HCT116 (cell line): ENCODE measurements at regions not wholly inside any gene's neighbourhood (a gene's known extent, or its start where the extent isn't known, plus 50 kb on each side); places are given as distances from the start of the nearest gene placed in this dataset.
A peak's percentile ranks its signal among the peaks of the same experiment; 100 is the strongest.

Experiments used
- ATAC-seq: fragments of 200-7000 bp; cut with Tn5 transposase; 2 replicates; pipeline ENCODE4 v1.9.1; 2020; ENCODE audit warnings: mild to moderate bottlenecking, moderate library complexity
- BruUV-seq: library from RNA; stranded (reverse); fragments of 400-500 nt; replicated peaks from 2 replicates; lab custom pipeline; 2021; lab: Mats Ljungman, UMichigan
- CTCF ChIA-PET: fragments of 300-600 bp; sonication (Branson Sonifier 250); formaldehyde crosslinking; loops from one replicate; lab custom pipeline; 2021; ENCODE audit warnings: antibody characterized with exemption; lab: Charles Lee
- POLR2A ChIA-PET: fragments of 300-600, 350-600 bp; sonication (Branson Sonifier 250); formaldehyde crosslinking; loops from one replicate; lab custom pipeline; 2021; ENCODE audit warnings: antibody characterized with exemption; lab: Charles Lee
- RAD21 ChIA-PET, 2 experiments: fragments of 300-600 bp; sonication (Branson Sonifier 250); formaldehyde crosslinking; loops; one replicate each; lab custom pipeline; 2023; ENCODE audit warnings: low total read pairs in 2 of 2; ENCODE audit not compliant: uncharacterized antibody in 2 of 2, unreplicated experiment in 2 of 2, low non-redundant PET in 1 of 2; lab: Charles Lee
- DNase-seq: peaks from one replicate; pipeline ENCODE4 v3.0.0-alpha.2; 2010; ENCODE audit warnings: low read depth, low spot score
- H2AFZ ChIP-seq: fragments of 200-600 bp; shearing (Covaris generic), sonication (generic); 2 replicates; pipeline ENCODE4 v1.6.1; 2017; ENCODE audit warnings: low read depth, mixed run types, mixed read lengths, antibody characterized with exemption, low read length; ENCODE audit not compliant: poor library complexity, severe bottlenecking
- H3K27ac ChIP-seq: 2 replicates; pipeline ENCODE4 v1.5.1; 2012; ENCODE audit warnings: low read depth, low read length
- H3K27me3 ChIP-seq: fragments of 200-600 bp; sonication (generic); 2 replicates; pipeline ENCODE4 v1.6.1; 2016; ENCODE audit warnings: mixed run types, low read length, mixed read lengths; ENCODE audit not compliant: insufficient read depth
- H3K36me3 ChIP-seq, 2 experiments: fragments of 200-500 bp in 1 of 2; fragments of 200-600 bp in 1 of 2; sonication (Bioruptor generic) in 1 of 2; sonication (generic) in 1 of 2; 2 replicates each; pipeline versions ENCODE4 v1.5.1 to v1.6.1; 2014 to 2016; ENCODE audit warnings: low read length in 2 of 2, inconsistent platforms in 1 of 2, mixed read lengths in 1 of 2, mixed run types in 1 of 2; ENCODE audit not compliant: insufficient read depth in 2 of 2, control insufficient read depth in 1 of 2
- H3K4me1 ChIP-seq, 2 experiments: fragments of 200-600 bp in 1 of 2; sonication (generic) in 1 of 2; 2 replicates each; pipeline versions ENCODE4 v1.5.1 to v1.6.1; 2012 to 2017; ENCODE audit warnings: low read length in 2 of 2, inconsistent platforms in 1 of 2, mild to moderate bottlenecking in 1 of 2, mixed read lengths in 1 of 2, mixed run types in 1 of 2, moderate library complexity in 1 of 2; ENCODE audit not compliant: insufficient read depth in 2 of 2, control insufficient read depth in 1 of 2
- H3K4me2 ChIP-seq: fragments of 200-600 bp; sonication (generic); 2 replicates; pipeline ENCODE4 v1.6.1; 2017; ENCODE audit warnings: mixed run types, low read length, mixed read lengths
- H3K4me3 ChIP-seq, 2 experiments: fragments of 200-600 bp in 1 of 2; sonication (generic) in 1 of 2; replicated peaks in 1 of 2; 2 replicates each; pipeline ENCODE4 v1.5.1; 2011 to 2016; ENCODE audit warnings: low read length in 2 of 2, control low read depth in 1 of 2, low read depth in 1 of 2, mild to moderate bottlenecking in 1 of 2, mixed read lengths in 1 of 2, mixed run types in 1 of 2
- H3K79me2 ChIP-seq: fragments of 200-600 bp; sonication (generic); 2 replicates; pipeline ENCODE4 v1.6.1; 2017; ENCODE audit warnings: mild to moderate bottlenecking, mixed run types, low read length, moderate library complexity, mixed read lengths; ENCODE audit not compliant: insufficient read depth
- H3K9ac ChIP-seq: fragments of 200-600 bp; sonication (generic); 2 replicates; pipeline ENCODE4 v1.6.1; 2016; ENCODE audit warnings: low read length, mixed read lengths
- H3K9me2 ChIP-seq: fragments of 200-600 bp; sonication (generic), shearing (Covaris generic); 2 replicates; pipeline ENCODE4 v1.6.1; 2017; ENCODE audit warnings: mixed run types, mild to moderate bottlenecking, moderate library complexity; ENCODE audit not compliant: insufficient read depth
- H3K9me3 ChIP-seq, 2 experiments: fragments of 200-500 bp in 1 of 2; fragments of 200-600 bp in 1 of 2; sonication (Bioruptor generic) in 1 of 2; sonication (generic) in 1 of 2; 2 replicates each; pipeline ENCODE4 v1.6.1; 2014 to 2017; ENCODE audit warnings: low read length in 2 of 2, mixed read lengths in 2 of 2, inconsistent platforms in 1 of 2, low read depth in 1 of 2, mild to moderate bottlenecking in 1 of 2, mixed run types in 1 of 2, moderate library complexity in 1 of 2; ENCODE audit not compliant: control insufficient read depth in 1 of 2, insufficient read depth in 1 of 2
- H4K20me1 ChIP-seq: fragments of 200-600 bp; sonication (generic), shearing (Covaris generic); 2 replicates; pipeline ENCODE4 v1.6.1; 2017; ENCODE audit warnings: mixed run types, mild to moderate bottlenecking, moderate library complexity; ENCODE audit not compliant: insufficient read depth
- CEBPB ChIP-seq: IDR thresholded peaks from 2 replicates; pipeline ENCODE4 v1.6.1; 2012; ENCODE audit warnings: low read depth
- ELF1 ChIP-seq: IDR thresholded peaks from 2 replicates; pipeline ENCODE4 v1.6.1; 2012; ENCODE audit warnings: low read depth, borderline replicate concordance
- JUND ChIP-seq: IDR thresholded peaks from 2 replicates; pipeline ENCODE4 v1.6.1; 2012
- POLR2A ChIP-seq: IDR thresholded peaks from 2 replicates; pipeline ENCODE4 v1.7.0; 2011; ENCODE audit warnings: borderline replicate concordance; ENCODE audit not compliant: insufficient read depth, insufficient read length; ENCODE audit errors: extremely low read depth
- TCF7L2 ChIP-seq: IDR thresholded peaks from 2 replicates; pipeline ENCODE4 v1.7.0; 2011; ENCODE audit warnings: borderline replicate concordance, inconsistent platforms; ENCODE audit not compliant: insufficient read depth, insufficient read length; ENCODE audit errors: extremely low read depth
- YY1 ChIP-seq: IDR thresholded peaks from 2 replicates; pipeline ENCODE4 v1.6.1; 2011; ENCODE audit warnings: low read length, low read depth, moderate library complexity, mild to moderate bottlenecking; ENCODE audit not compliant: insufficient replicate concordance; ENCODE audit errors: extremely low read depth
- ZFX ChIP-seq: fragments of 450-650 bp; IDR thresholded peaks from 2 replicates; pipeline ENCODE4 v1.6.1; 2017
- intact Hi-C: fragments of 100-400 bp; cut with micrococcal nuclease; formaldehyde crosslinking; loops from 2 replicates; pipeline ENCODE4 v1.10.0; 2022
- TF ChIP-seq, protein P1 (sequence below), 3 experiments: fragments of 200-600 bp in 1 of 3; sonication (generic) in 1 of 3; IDR thresholded peaks in 2 of 3; conservative IDR thresholded peaks in 1 of 3; 2 replicates each; pipeline ENCODE4 v1.5.1; 2012 to 2017; ENCODE audit warnings: low read depth in 2 of 3, low read length in 2 of 3, antibody characterized with exemption in 1 of 3, borderline replicate concordance in 1 of 3, control low read depth in 1 of 3, mild to moderate bottlenecking in 1 of 3, mixed read lengths in 1 of 3, mixed run types in 1 of 3, moderate library complexity in 1 of 3; ENCODE audit not compliant: insufficient read depth in 1 of 3
- TF ChIP-seq, protein P2 (sequence below): IDR thresholded peaks from 2 replicates; pipeline ENCODE4 v1.6.1; 2012

DNA sequence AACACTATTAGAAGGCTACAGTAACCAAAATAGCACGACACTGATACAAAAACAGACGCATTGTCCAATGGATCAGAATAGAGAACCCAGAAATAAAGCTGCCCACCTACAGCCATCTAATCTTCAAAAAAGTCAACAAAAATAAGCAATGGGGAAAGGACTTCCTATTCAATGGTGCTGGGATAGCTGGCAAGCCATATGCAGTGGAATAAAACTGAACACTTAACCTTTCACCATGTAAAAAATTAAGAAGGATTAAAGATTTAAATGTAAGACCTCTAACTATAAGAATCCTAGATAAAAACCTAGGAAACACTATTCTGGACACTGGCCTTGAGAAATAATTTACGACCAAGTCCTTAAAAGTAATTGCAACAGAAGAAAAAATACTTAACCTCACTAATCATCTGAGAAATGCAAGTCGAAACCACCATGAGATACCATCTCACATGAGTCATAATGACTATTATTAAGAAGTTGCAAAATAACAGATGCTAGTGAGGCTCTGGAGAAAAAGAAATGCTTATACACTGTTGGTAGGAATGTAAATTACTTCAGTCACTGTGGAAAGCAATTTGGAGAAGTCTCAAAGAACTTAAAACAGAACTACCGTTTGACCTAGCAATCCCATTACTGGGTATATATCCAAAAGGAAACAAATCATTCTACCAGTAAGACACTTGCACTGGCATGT lies 203.3 kb upstream of the CDH9 start:
- POLR2A ChIA-PET, result no interaction called here
- H3K4me1 ChIP-seq, result no peaks in the 10 kb centered on the region
- RAD21 ChIA-PET, result no interaction called here
- H3K36me3 ChIP-seq, result no peaks in the 10 kb centered on the region
- intact Hi-C loops, result no loop called here
- H3K9me2 ChIP-seq, result no peaks in the 10 kb centered on the region
- ATAC-seq (no peak), DNase-seq (no peak)
- H3K9ac ChIP-seq, result no peak overlapping the region
- CTCF ChIA-PET, result no interaction called here
- BruUV-seq, result no TSS peak
- peaks cover 8% of the 10 kb centered on the region in 2 experiments; a peak in 2 of 4 replicates for H3K9me3 ChIP-seq
- no peaks in the 10 kb centered on the region for H3K79me2 ChIP-seq
- no peak overlapping the region for H2AFZ ChIP-seq
- TF ChIP-seq JUND (no peak), YY1 (no peak), TCF7L2 (peak; percentile 13)
- TF ChIP-seq, protein P1, sequence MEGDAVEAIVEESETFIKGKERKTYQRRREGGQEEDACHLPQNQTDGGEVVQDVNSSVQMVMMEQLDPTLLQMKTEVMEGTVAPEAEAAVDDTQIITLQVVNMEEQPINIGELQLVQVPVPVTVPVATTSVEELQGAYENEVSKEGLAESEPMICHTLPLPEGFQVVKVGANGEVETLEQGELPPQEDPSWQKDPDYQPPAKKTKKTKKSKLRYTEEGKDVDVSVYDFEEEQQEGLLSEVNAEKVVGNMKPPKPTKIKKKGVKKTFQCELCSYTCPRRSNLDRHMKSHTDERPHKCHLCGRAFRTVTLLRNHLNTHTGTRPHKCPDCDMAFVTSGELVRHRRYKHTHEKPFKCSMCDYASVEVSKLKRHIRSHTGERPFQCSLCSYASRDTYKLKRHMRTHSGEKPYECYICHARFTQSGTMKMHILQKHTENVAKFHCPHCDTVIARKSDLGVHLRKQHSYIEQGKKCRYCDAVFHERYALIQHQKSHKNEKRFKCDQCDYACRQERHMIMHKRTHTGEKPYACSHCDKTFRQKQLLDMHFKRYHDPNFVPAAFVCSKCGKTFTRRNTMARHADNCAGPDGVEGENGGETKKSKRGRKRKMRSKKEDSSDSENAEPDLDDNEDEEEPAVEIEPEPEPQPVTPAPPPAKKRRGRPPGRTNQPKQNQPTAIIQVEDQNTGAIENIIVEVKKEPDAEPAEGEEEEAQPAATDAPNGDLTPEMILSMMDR (IDR thresholded peaks at IDR 0.05 in 2 of 3, conservative IDR thresholded peaks at IDR 0.05 in 1 of 3; ENCODE audit: borderline replicate concordance in 1 of 3, insufficient read depth in 1 of 3, low read depth in 2 of 3, low read length in 2 of 3), result no peak
- H3K4me3 ChIP-seq, result no peak overlapping the region
- H4K20me1 ChIP-seq, result no peaks in the 10 kb centered on the region; the same call in 1 of the 2 replicates
- H3K4me2 ChIP-seq, result no peak overlapping the region
- H3K27ac ChIP-seq, result no peak overlapping the region
- no peaks in the 10 kb centered on the region for H3K27me3 ChIP-seq

DNA sequence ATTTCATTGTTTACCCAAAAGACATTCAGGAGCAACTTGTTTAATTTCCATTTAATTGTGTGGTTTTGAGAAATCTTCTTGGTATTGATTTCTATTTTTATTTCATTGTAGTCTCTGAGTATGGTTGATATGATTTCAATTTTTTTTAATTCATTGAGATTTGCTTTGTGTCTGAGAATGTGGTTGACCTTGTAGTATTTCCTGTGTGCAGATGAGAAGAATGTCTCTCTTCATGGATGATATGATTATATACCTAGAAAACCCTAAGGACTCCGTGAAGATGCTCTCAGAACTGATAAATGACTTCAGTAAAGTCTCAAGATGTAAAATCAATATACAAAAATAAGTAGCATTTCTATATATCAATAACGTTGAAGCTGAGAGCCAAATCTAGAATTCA lies 202.4 kb upstream of the CDH9 start:
- Histone ChIP-seq H3K4me3 (no peak overlapping the region), H3K9ac (no peak overlapping the region), H3K36me3 (no peaks in the 10 kb centered on the region), H2AFZ (no peak overlapping the region), H3K4me1 (no peaks in the 10 kb centered on the region), H4K20me1 (no peaks in the 10 kb centered on the region; the same call in 1 of the 2 replicates), H3K79me2 (no peaks in the 10 kb centered on the region), H3K9me3 (peaks cover 8 to 10% of the 10 kb centered on the region in 2 experiments; a peak in 2 of 4 replicates), H3K27ac (no peak overlapping the region), H3K27me3 (no peaks in the 10 kb centered on the region), H3K4me2 (no peak overlapping the region), H3K9me2 (no peaks in the 10 kb centered on the region)
- ChIA-PET CTCF (no interaction called here), POLR2A (no interaction called here), RAD21 (no interaction called here)
- TF ChIP-seq ELF1 (no peak), TCF7L2 (no peak), CEBPB (no peak), POLR2A (no peak), ZFX (no peak)
- TF ChIP-seq, protein P2, sequence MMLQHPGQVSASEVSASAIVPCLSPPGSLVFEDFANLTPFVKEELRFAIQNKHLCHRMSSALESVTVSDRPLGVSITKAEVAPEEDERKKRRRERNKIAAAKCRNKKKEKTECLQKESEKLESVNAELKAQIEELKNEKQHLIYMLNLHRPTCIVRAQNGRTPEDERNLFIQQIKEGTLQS, result no peak
- ATAC-seq (no peak), DNase-seq (no peak)
- no TSS peak for BruUV-seq
- intact Hi-C loops, result no loop called here
